CD4-positive, alpha-beta T cell (primary cell): ENCODE measurements at regions not wholly inside any gene's neighbourhood (a gene's known extent, or its start where the extent isn't known, plus 50 kb on each side); places are given as distances from the start of the nearest gene placed in this dataset.

ENCODE experiments used
- ATAC-seq: fragments of 200-7000 bp; cut with Tn5 transposase; one replicate; pipeline ENCODE4 v1.10.0; 2022; ENCODE audit warnings: mild to moderate bottlenecking; ENCODE audit not compliant: poor library complexity
- CTCF ChIA-PET: fragments of 350-600 bp; sonication (Branson Sonifier 250); formaldehyde crosslinking; loops from one replicate; lab custom pipeline; 2021; ENCODE audit warnings: antibody characterized with exemption, inconsistent platforms; lab: Charles Lee
- POLR2A ChIA-PET: fragments of 350-600 bp; sonication (Branson Sonifier 250); formaldehyde crosslinking; loops from one replicate; lab custom pipeline; 2021; ENCODE audit warnings: antibody characterized with exemption, inconsistent platforms; lab: Charles Lee
- DNase-seq, 14 experiments: peaks; one replicate each; pipeline ENCODE4 v3.0.0-alpha.2; 2013 to 2020; ENCODE audit warnings: mixed read lengths in 2 of 14
- H3K27ac ChIP-seq, 2 donors: one replicate each; pipeline versions ENCODE4 v1.5.1 to v1.7.0; 2013; ENCODE audit warnings: low read length in 2 of 2, low read depth in 1 of 2, mild to moderate bottlenecking in 1 of 2
- H3K27me3 ChIP-seq, 2 experiments: 1 replicate in 1 of 2; 2 replicates in 1 of 2; pipeline versions ENCODE4 v1.6.1 to v1.7.0; 2013; ENCODE audit warnings: low read length in 2 of 2, control low read depth in 1 of 2, mild to moderate bottlenecking in 1 of 2, moderate library complexity in 1 of 2; ENCODE audit not compliant: insufficient read depth in 2 of 2, control insufficient read depth in 1 of 2
- H3K36me3 ChIP-seq: one replicate; pipeline ENCODE4 v1.6.1; 2013; ENCODE audit warnings: low read length, control low read depth; ENCODE audit not compliant: insufficient read depth
- H3K4me1 ChIP-seq: one replicate; pipeline ENCODE4 v1.6.1; 2013; ENCODE audit warnings: low read length, control low read depth; ENCODE audit not compliant: insufficient read depth
- H3K4me3 ChIP-seq: one replicate; pipeline ENCODE4 v1.5.1; 2013; ENCODE audit warnings: mild to moderate bottlenecking, low read length, moderate library complexity
- H3K9me3 ChIP-seq, 2 experiments: 1 replicate in 1 of 2; 2 replicates in 1 of 2; pipeline versions ENCODE4 v1.6.1 to v1.7.0; 2013; ENCODE audit warnings: low read length in 2 of 2, mild to moderate bottlenecking in 2 of 2, control low read depth in 1 of 2, moderate library complexity in 1 of 2; ENCODE audit not compliant: control insufficient read depth in 1 of 2, insufficient read depth in 1 of 2
- H3K27ac Mint-ChIP-seq: one replicate; pipeline ENCODE4 v1.8.0; 2020; ENCODE audit warnings: mixed read lengths
- H3K27me3 Mint-ChIP-seq: one replicate; pipeline ENCODE4 v1.8.0; 2021; ENCODE audit warnings: mixed read lengths
- H3K36me3 Mint-ChIP-seq: one replicate; pipeline ENCODE4 v1.8.0; 2021; ENCODE audit warnings: low read depth, mixed read lengths
- H3K4me1 Mint-ChIP-seq: one replicate; pipeline ENCODE4 v1.8.0; 2021; ENCODE audit warnings: low read depth, mixed read lengths
- H3K4me3 Mint-ChIP-seq: one replicate; pipeline ENCODE4 v1.8.0; 2020; ENCODE audit warnings: mild to moderate bottlenecking, mixed read lengths
- H3K9me3 Mint-ChIP-seq: one replicate; pipeline ENCODE4 v1.8.0; 2020; ENCODE audit warnings: mixed read lengths
- intact Hi-C, 2 experiments: fragments of 100-400 bp; cut with DNase I in 1 of 2; cut with micrococcal nuclease in 1 of 2; formaldehyde crosslinking; loops; one replicate each; pipeline versions ENCODE4 v1.15.1 to v1.9.0; 2023 to 2025; cut with DNase I, micrococcal nuclease
- TF ChIP-seq, protein P1 (sequence below): fragments of 200-600 bp; IDR thresholded peaks from one replicate; pipeline ENCODE4 v1.8.0; 2022; ENCODE audit warnings: antibody characterized with exemption, mild to moderate bottlenecking

DNA sequence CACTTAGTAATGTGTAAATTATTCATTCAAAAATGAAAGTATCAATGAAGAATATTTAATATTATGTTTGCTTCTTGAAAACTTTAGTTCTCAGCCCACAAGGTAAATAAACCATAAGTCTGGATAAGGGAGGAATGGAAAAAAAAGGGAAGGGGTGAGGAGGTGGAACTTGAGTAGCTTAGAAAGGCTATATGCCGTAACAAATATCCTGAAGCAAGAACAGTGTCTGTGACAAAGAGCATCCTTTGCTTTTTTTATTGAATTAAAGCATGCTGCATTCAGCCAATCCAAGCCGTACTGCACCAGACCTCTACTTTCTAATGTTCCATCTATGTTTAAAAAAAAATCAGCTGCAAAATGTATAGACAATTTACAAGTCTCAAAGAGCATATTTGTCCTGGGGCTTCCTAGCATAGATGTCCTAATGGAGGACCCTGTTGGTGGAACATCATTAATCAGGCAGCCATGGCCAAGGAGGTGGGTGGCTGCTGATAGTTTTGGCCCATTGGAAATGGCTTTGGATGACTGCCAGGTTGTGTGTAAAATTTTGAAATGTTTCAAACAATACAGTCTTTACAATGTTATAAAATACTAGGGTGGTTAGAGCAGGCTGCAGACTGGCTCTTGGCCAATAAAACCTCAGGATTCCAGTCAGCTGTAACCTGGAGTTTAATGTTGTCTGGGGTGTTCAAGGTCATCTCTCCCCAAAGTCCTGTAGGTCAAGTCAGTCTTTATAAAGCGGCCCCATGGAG is 895.8 kb upstream of the SOX9 start:
- H3K27ac Mint-ChIP-seq = no peak overlapping the region
- H3K4me3 ChIP-seq = no peak overlapping the region
- H3K9me3 ChIP-seq = no peaks in the 10 kb centered on the region
- ATAC-seq (no peak), DNase-seq (no peak)
- H3K27me3 Mint-ChIP-seq = no peaks in the 10 kb centered on the region
- no peak overlapping the region for H3K4me3 Mint-ChIP-seq
- no peaks in the 10 kb centered on the region for H3K27me3 ChIP-seq
- H3K4me1 ChIP-seq = no peaks in the 10 kb centered on the region
- no peak overlapping the region for H3K27ac ChIP-seq
- no peaks in the 10 kb centered on the region for H3K36me3 Mint-ChIP-seq
- H3K9me3 Mint-ChIP-seq = peaks cover 1% of the 10 kb centered on the region
- H3K36me3 ChIP-seq = no peaks in the 10 kb centered on the region
- H3K4me1 Mint-ChIP-seq = no peaks in the 10 kb centered on the region
- ChIA-PET POLR2A (no interaction called here), CTCF (no interaction called here)
- intact Hi-C loops = loop anchor here in 1 of 2 experiments (5.0 kb wide), 1 partner anchor 42 kb away; no protein-coding TSS in a partner anchor
- TF ChIP-seq, protein P1, sequence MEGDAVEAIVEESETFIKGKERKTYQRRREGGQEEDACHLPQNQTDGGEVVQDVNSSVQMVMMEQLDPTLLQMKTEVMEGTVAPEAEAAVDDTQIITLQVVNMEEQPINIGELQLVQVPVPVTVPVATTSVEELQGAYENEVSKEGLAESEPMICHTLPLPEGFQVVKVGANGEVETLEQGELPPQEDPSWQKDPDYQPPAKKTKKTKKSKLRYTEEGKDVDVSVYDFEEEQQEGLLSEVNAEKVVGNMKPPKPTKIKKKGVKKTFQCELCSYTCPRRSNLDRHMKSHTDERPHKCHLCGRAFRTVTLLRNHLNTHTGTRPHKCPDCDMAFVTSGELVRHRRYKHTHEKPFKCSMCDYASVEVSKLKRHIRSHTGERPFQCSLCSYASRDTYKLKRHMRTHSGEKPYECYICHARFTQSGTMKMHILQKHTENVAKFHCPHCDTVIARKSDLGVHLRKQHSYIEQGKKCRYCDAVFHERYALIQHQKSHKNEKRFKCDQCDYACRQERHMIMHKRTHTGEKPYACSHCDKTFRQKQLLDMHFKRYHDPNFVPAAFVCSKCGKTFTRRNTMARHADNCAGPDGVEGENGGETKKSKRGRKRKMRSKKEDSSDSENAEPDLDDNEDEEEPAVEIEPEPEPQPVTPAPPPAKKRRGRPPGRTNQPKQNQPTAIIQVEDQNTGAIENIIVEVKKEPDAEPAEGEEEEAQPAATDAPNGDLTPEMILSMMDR = no peak

GRCh38 chr17:71227841-71228240 is 893.0 kb upstream of the SOX9 start:
- no peaks in the 10 kb centered on the region for H3K36me3 Mint-ChIP-seq
- CTCF ChIA-PET = no interaction called here
- TF ChIP-seq, protein P1 = no peak
- Histone ChIP-seq H3K4me1 (no peaks in the 10 kb centered on the region), H3K27me3 (no peaks in the 10 kb centered on the region), H3K9me3 (no peaks in the 10 kb centered on the region), H3K4me3 (no peak overlapping the region), H3K36me3 (no peaks in the 10 kb centered on the region), H3K27ac (no peak overlapping the region)
- ATAC-seq (no peak), DNase-seq (no peak)
- H3K27me3 Mint-ChIP-seq = no peaks in the 10 kb centered on the region
- H3K4me1 Mint-ChIP-seq = no peaks in the 10 kb centered on the region
- peaks cover 5% of the 10 kb centered on the region for H3K9me3 Mint-ChIP-seq
- POLR2A ChIA-PET = no interaction called here
- H3K27ac Mint-ChIP-seq = no peak overlapping the region
- intact Hi-C loops = loop anchor here in 1 of 2 experiments (5.0 kb wide), 1 partner anchor 39 kb away; no protein-coding TSS in a partner anchor
- no peak overlapping the region for H3K4me3 Mint-ChIP-seq

GRCh38 chr17:71229070-71229469 is 891.8 kb upstream of the SOX9 start:
- Mint-ChIP-seq H3K9me3 (peaks cover 5% of the 10 kb centered on the region), H3K27ac (no peak overlapping the region), H3K27me3 (no peaks in the 10 kb centered on the region), H3K4me1 (no peaks in the 10 kb centered on the region), H3K4me3 (no peak overlapping the region), H3K36me3 (no peaks in the 10 kb centered on the region)
- DNase-seq (no peak), ATAC-seq (no peak)
- intact Hi-C loops = loop anchor here in 1 of 2 experiments (5.0 kb wide), 1 partner anchor 38 kb away; no protein-coding TSS in a partner anchor
- ChIA-PET CTCF (no interaction called here), POLR2A (no interaction called here)
- no peaks in the 10 kb centered on the region for H3K9me3 ChIP-seq
- H3K27me3 ChIP-seq = no peaks in the 10 kb centered on the region
- no peak overlapping the region for H3K27ac ChIP-seq
- TF ChIP-seq, protein P1 = no peak
- no peak overlapping the region for H3K4me3 ChIP-seq
- H3K4me1 ChIP-seq = no peaks in the 10 kb centered on the region
- H3K36me3 ChIP-seq = no peaks in the 10 kb centered on the region
